NT2/D1 (cell line): ENCODE measurements at regions not wholly inside any gene's neighbourhood (a gene's known extent, or its start where the extent isn't known, plus 50 kb on each side); places are given as distances from the start of the nearest gene placed in this dataset.

Experiments used
- DNase-seq: peaks from one replicate; pipeline ENCODE4 v3.0.0-alpha.2; 2011; ENCODE audit warnings: low read depth, low spot score
- H3K27me3 ChIP-seq: 2 replicates; pipeline ENCODE4 v1.6.0; 2011; ENCODE audit warnings: mild to moderate bottlenecking; ENCODE audit not compliant: insufficient read length, insufficient read depth
- H3K36me3 ChIP-seq: 2 replicates; pipeline ENCODE4 v1.6.1; 2011; ENCODE audit warnings: mild to moderate bottlenecking, low read length, mixed read lengths; ENCODE audit not compliant: insufficient read depth, insufficient read length
- H3K4me1 ChIP-seq: 2 replicates; pipeline ENCODE4 v1.5.1; 2011; ENCODE audit not compliant: insufficient read depth, insufficient read length
- H3K4me3 ChIP-seq: 2 replicates; pipeline ENCODE4 v1.5.1; 2011; ENCODE audit warnings: low read depth; ENCODE audit not compliant: insufficient read length
- H3K9ac ChIP-seq: 2 replicates; pipeline ENCODE4 v1.6.0; 2011; ENCODE audit warnings: low read depth; ENCODE audit not compliant: insufficient read length
- H3K9me3 ChIP-seq: 2 replicates; pipeline ENCODE4 v1.5.1; 2011; ENCODE audit warnings: mild to moderate bottlenecking, low read length; ENCODE audit not compliant: insufficient read depth
- SUZ12 ChIP-seq: IDR thresholded peaks from 2 replicates; pipeline ENCODE4 v1.6.1; 2011; ENCODE audit not compliant: insufficient read length, insufficient read depth; ENCODE audit errors: extremely low read depth
- YY1 ChIP-seq: IDR thresholded peaks from 2 replicates; pipeline ENCODE4 v1.6.1; 2011; ENCODE audit not compliant: insufficient read length, insufficient read depth
- ZNF274 ChIP-seq: IDR thresholded peaks from 2 replicates; pipeline ENCODE4 v1.6.1; 2011; ENCODE audit warnings: mild to moderate bottlenecking, low read depth, low read length

DNA sequence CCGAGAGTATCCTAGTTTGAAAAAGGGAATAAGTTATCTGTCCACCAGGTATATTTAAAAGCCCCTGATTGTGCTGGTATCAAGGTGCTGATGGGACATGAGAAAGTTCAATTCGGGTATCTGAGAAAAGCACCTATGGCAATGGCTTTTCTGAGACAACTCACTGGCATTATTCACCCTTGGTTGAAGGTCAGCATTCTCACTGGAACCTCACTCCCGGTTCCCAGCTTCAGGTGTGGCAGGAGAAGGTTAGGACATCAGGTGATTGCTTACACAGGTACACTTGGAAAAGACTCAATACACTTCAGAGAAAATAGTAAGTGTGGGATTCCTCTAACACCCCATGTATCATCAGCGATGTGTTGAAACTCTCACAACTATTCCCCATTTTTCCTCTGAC is 643.1 kb downstream of the INHBA start:
- Histone ChIP-seq H3K36me3 (no peaks in the 10 kb centered on the region), H3K4me3 (no peak overlapping the region), H3K4me1 (no peaks in the 10 kb centered on the region), H3K9ac (no peak overlapping the region), H3K9me3 (peaks cover 11% of the 10 kb centered on the region), H3K27me3 (peaks cover 15% of the 10 kb centered on the region)
- no peak for DNase-seq
- TF ChIP-seq YY1 (no peak), ZNF274 (no peak), SUZ12 (no peak)

DNA sequence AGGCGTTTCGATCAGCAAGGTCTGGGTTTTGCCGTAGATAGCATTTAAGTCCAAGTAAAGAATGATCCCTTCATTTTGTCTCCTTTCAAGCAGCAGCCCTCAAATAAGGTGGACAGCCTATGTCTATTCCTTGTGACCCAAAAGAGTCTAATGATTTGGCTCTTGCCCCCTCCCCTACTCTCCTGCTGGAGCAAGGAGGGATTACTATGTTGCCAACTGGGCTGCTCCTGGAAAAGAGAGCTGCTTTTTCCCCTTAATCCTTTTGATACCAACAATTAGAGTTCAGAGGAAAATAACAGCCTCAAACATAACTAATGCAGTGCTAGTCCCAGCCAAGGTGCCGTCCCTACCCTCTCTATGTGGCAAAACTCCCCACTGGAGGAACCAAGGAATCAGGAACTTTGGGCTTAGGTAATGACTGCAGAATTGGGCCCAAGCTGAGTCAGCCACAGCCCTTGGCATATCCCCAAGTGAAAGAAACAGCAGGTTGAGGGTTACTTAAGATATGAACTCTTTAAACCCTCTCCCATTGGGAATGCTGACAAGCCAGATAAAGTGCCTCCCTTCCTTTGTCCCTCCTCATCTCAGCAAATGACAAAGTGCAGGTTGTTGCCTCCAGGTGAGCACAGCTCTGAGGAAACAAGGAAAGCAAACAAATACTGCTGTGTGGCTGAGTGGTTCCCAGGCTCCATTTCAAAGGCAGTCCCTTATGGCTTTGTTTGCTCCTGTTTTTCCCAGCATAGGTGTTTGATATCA is 643.7 kb downstream of the INHBA start:
- TF ChIP-seq ZNF274 (no peak), SUZ12 (no peak), YY1 (no peak)
- Histone ChIP-seq H3K27me3 (peaks cover 15% of the 10 kb centered on the region), H3K4me1 (no peaks in the 10 kb centered on the region), H3K4me3 (no peak overlapping the region), H3K9me3 (peaks cover 11% of the 10 kb centered on the region), H3K9ac (no peak overlapping the region), H3K36me3 (no peaks in the 10 kb centered on the region)
- no peak for DNase-seq

DNA sequence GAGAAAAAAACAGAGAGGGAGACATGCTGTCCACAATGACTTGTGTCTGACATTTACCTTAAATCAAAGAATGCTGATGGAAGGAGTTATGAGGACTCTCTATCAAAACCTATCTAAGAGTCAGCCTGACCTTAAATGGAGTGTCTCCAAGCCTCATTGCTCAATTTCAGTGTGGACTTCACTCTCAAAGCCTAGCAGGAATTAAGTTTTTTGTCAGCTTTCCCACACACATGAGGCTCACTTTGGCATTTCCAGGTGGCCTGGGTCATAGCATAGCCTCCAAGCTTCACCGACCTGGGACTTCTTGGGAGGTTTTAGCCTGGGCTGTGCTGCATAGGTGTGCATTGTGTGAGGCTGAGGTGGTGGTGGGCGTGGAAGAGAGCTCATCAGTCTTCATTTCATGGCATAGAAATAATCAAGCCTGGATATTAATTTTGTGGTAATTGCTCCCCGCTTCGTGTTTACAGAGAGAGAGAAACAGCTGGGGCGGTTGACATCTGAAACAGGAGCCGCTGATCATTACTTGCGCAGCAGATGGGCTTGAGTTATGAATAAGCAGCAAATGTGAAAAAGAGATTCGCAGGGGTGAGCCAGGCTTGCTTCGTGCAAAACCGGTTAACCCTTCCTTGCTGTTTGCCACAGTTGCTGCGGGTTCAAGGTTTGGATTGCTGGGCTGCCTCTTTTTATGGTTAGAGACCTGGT is 647.8 kb downstream of the INHBA start:
- H3K9ac ChIP-seq = no peak overlapping the region
- H3K36me3 ChIP-seq = no peaks in the 10 kb centered on the region
- TF ChIP-seq ZNF274 = no peak
- TF ChIP-seq SUZ12 = no peak
- TF ChIP-seq YY1 = no peak
- peaks cover 11% of the 10 kb centered on the region for H3K9me3 ChIP-seq
- no peaks in the 10 kb centered on the region for H3K4me1 ChIP-seq
- no peak for DNase-seq
- H3K27me3 ChIP-seq = peaks cover 4% of the 10 kb centered on the region
- no peak overlapping the region for H3K4me3 ChIP-seq

DNA sequence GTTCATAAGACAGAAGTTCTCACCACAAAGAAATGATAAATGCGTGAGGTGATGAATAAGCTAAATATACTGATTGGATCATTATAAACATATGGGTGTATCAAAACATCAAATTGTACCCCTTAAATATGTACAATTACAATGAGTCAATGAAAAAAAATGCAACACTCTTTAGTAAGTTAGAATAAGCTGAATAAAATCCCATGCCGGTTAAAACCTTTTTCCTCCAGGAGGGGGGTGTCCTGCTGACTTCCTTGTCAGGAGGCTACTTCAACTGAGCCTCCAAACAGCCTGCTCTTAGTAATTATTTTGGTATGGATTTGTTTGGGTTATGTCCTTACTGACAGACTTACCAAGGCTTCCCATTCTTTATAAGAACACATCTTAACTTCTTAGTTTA is 649.1 kb downstream of the INHBA start:
- H3K4me3 ChIP-seq = no peak overlapping the region
- no peaks in the 10 kb centered on the region for H3K4me1 ChIP-seq
- no peak for DNase-seq
- H3K9ac ChIP-seq = no peak overlapping the region
- no peaks in the 10 kb centered on the region for H3K36me3 ChIP-seq
- TF ChIP-seq SUZ12 (no peak), YY1 (no peak)
- peaks cover 11% of the 10 kb centered on the region for H3K9me3 ChIP-seq
- H3K27me3 ChIP-seq = peaks cover 4% of the 10 kb centered on the region

DNA sequence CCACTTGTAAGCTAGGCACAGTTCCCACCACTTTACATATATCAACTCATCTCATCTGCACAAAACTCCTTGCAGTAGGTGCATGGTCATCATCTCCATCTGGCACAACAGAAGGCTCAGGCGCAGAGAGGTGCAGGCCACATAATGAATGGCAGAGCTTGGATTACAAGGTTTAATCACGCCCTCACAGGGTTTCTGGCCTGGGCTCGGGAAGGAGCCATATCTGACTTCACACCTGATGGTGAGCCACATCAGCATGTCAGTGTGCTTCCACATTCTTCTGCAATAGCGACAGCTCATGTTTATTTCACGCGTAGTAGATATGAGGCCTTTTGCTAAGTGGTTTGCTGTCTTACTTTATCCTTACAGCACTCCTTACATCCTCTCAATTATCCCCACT is 650.2 kb downstream of the INHBA start:
- no peaks in the 10 kb centered on the region for H3K4me1 ChIP-seq
- H3K36me3 ChIP-seq = no peaks in the 10 kb centered on the region
- no peak for DNase-seq
- H3K9ac ChIP-seq = no peak overlapping the region
- H3K9me3 ChIP-seq = peaks cover 10% of the 10 kb centered on the region
- peaks cover 4% of the 10 kb centered on the region for H3K27me3 ChIP-seq
- TF ChIP-seq SUZ12 (no peak), ZNF274 (no peak), YY1 (no peak)
- no peak overlapping the region for H3K4me3 ChIP-seq

DNA sequence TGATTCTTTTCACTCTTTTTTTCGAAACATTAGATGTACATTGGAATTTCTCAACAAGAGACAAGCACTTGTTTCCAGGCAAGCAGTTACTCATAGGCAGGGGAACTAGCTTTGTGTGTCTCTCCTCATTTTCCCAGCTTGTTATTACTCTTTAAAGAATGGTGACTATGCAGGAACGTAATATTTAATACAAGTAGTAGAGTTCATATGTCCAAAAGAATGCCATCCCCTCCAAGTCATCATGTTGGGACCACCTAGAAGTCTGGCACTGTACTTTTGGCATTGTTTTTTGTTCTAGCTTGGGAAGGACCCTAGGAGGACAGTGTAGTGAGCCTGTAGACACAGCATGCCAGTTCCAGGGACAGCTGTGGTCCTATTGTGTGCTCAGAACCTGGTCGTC is 650.7 kb downstream of the INHBA start:
- no peaks in the 10 kb centered on the region for H3K4me1 ChIP-seq
- peaks cover 5% of the 10 kb centered on the region for H3K9me3 ChIP-seq
- H3K36me3 ChIP-seq = no peaks in the 10 kb centered on the region
- no peak overlapping the region for H3K9ac ChIP-seq
- H3K27me3 ChIP-seq = no peaks in the 10 kb centered on the region
- DNase-seq = no peak
- H3K4me3 ChIP-seq = no peak overlapping the region
- no peak for TF ChIP-seq ZNF274
- TF ChIP-seq SUZ12 = no peak
- TF ChIP-seq YY1 = no peak

DNA sequence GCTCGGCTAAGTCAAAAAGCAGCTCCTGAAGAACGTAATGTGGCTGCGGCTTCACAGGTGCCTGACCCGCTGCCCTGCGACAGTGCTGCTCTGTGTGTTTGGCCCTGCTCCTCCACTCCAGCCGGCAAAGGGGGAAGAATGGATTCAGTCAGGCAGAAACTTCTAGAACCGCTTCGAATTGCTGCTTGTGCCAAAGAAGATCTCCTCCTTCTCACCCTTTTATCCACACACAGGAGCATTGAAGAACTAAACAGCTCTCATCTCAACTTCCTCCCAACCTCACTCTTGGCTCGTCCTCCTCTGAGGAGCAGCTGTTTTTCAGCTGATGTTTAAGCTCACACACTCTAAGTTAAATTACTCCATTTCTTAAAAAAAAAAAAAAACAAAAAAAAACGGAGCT is 651.4 kb downstream of the INHBA start:
- TF ChIP-seq YY1 (no peak), SUZ12 (no peak), ZNF274 (no peak)
- Histone ChIP-seq H3K4me1 (no peaks in the 10 kb centered on the region), H3K9ac (no peak overlapping the region), H3K9me3 (no peaks in the 10 kb centered on the region), H3K36me3 (no peaks in the 10 kb centered on the region), H3K4me3 (no peak overlapping the region), H3K27me3 (no peaks in the 10 kb centered on the region)
- no peak for DNase-seq
